ENCODE measurements at regions not wholly inside any gene's neighbourhood (a gene's known extent, or its start where the extent isn't known, plus 50 kb on each side); places are given as distances from the start of the nearest gene placed in this dataset.
"Not testable (repeated sequence)": the region's sequence is repeated elsewhere in the genome, so short reads cannot be mapped to it uniquely, and the experiment has no call there.

DNA sequence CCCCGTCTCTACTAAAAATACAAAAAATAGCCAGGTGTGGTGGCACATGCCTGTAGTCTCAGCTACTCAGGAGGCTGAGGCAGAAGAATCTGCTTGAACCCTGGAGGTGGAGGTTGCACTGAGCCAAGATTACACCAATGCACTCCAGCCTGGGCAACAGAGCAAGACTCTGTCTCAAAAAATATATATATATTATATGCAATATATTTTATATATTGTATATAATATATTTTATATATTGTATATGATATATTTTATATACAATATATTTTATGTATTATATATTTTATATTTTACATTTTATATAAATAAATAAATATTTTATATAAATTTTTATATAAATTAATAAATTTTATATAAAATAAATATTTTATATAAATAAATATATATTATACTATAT is 140.2 kb upstream of the ATP11B start:
- TF ChIP-seq, protein P1, sequence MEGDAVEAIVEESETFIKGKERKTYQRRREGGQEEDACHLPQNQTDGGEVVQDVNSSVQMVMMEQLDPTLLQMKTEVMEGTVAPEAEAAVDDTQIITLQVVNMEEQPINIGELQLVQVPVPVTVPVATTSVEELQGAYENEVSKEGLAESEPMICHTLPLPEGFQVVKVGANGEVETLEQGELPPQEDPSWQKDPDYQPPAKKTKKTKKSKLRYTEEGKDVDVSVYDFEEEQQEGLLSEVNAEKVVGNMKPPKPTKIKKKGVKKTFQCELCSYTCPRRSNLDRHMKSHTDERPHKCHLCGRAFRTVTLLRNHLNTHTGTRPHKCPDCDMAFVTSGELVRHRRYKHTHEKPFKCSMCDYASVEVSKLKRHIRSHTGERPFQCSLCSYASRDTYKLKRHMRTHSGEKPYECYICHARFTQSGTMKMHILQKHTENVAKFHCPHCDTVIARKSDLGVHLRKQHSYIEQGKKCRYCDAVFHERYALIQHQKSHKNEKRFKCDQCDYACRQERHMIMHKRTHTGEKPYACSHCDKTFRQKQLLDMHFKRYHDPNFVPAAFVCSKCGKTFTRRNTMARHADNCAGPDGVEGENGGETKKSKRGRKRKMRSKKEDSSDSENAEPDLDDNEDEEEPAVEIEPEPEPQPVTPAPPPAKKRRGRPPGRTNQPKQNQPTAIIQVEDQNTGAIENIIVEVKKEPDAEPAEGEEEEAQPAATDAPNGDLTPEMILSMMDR (IDR thresholded peaks at IDR 0.05) = not testable (repeated sequence)
- not testable (repeated sequence) for TF ChIP-seq POLR2A (IDR thresholded peaks at IDR 0.05)

Data from uterus (tissue), 2 donors.